HL-60 (cell line): ENCODE measurements at regions not wholly inside any gene's neighbourhood (a gene's known extent, or its start where the extent isn't known, plus 50 kb on each side); places are given as distances from the start of the nearest gene placed in this dataset.

ENCODE experiments used
- DNase-seq, 2 experiments: peaks; one replicate each; pipeline ENCODE4 v3.0.0-alpha.2; 2010 to 2020; ENCODE audit warnings: low read depth in 1 of 2, low spot score in 1 of 2
- H3K27ac ChIP-seq: fragments of 250-450 bp; sonication (Bioruptor Pico); replicated peaks from 2 replicates; pipeline ENCODE4 v1.5.1; 2020; ENCODE audit warnings: mild to moderate bottlenecking, moderate library complexity
- H3K27me3 ChIP-seq: fragments of 250-450 bp; sonication (Bioruptor Pico); 2 replicates; pipeline ENCODE4 v1.5.1; 2021; ENCODE audit warnings: mild to moderate bottlenecking, moderate library complexity; ENCODE audit not compliant: insufficient read depth, poor library complexity, severe bottlenecking
- H3K4me3 ChIP-seq: replicated peaks from 2 replicates; pipeline ENCODE4 v1.5.1; 2011; ENCODE audit warnings: mild to moderate bottlenecking, control low read depth, low read length; ENCODE audit not compliant: insufficient read depth
- CTCF ChIP-seq: IDR thresholded peaks from one replicate; pipeline ENCODE4 v1.5.1; 2011; ENCODE audit warnings: low read length, control low read depth, inconsistent platforms; ENCODE audit not compliant: insufficient read depth
- GABPA ChIP-seq: IDR thresholded peaks from 2 replicates; pipeline ENCODE4 v1.6.1; 2012; ENCODE audit warnings: low read depth
- POLR2AphosphoS5 ChIP-seq: IDR thresholded peaks from 2 replicates; pipeline ENCODE4 v1.6.1; 2012; ENCODE audit warnings: low read depth
- SPI1 ChIP-seq: IDR thresholded peaks from 2 replicates; pipeline ENCODE4 v1.6.1; 2012; ENCODE audit warnings: low read depth, mild to moderate bottlenecking, borderline replicate concordance
- TF ChIP-seq, protein P1 (sequence below): IDR thresholded peaks from 2 replicates; pipeline ENCODE4 v1.6.1; 2012; ENCODE audit warnings: low read depth; ENCODE audit not compliant: insufficient replicate concordance

- H3K27me3 ChIP-seq: no peaks in the 10 kb centered on the region
- no peak overlapping the region for H3K4me3 ChIP-seq
- DNase-seq: no peak
- TF ChIP-seq GABPA: no peak
- no peak for TF ChIP-seq CTCF
- TF ChIP-seq, protein P1, sequence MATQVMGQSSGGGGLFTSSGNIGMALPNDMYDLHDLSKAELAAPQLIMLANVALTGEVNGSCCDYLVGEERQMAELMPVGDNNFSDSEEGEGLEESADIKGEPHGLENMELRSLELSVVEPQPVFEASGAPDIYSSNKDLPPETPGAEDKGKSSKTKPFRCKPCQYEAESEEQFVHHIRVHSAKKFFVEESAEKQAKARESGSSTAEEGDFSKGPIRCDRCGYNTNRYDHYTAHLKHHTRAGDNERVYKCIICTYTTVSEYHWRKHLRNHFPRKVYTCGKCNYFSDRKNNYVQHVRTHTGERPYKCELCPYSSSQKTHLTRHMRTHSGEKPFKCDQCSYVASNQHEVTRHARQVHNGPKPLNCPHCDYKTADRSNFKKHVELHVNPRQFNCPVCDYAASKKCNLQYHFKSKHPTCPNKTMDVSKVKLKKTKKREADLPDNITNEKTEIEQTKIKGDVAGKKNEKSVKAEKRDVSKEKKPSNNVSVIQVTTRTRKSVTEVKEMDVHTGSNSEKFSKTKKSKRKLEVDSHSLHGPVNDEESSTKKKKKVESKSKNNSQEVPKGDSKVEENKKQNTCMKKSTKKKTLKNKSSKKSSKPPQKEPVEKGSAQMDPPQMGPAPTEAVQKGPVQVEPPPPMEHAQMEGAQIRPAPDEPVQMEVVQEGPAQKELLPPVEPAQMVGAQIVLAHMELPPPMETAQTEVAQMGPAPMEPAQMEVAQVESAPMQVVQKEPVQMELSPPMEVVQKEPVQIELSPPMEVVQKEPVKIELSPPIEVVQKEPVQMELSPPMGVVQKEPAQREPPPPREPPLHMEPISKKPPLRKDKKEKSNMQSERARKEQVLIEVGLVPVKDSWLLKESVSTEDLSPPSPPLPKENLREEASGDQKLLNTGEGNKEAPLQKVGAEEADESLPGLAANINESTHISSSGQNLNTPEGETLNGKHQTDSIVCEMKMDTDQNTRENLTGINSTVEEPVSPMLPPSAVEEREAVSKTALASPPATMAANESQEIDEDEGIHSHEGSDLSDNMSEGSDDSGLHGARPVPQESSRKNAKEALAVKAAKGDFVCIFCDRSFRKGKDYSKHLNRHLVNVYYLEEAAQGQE: no peak
- no peak for TF ChIP-seq POLR2AphosphoS5
- TF ChIP-seq SPI1: no peak
- H3K27ac ChIP-seq: no peak overlapping the region
Measured at GRCh38 chr6:12408752-12409151, 118.6 kb downstream of the EDN1 start.

- Histone ChIP-seq H3K27me3 (no peaks in the 10 kb centered on the region), H3K4me3 (no peak overlapping the region), H3K27ac (no peak overlapping the region)
- DNase-seq: no peak
- TF ChIP-seq SPI1: no peak
- no peak for TF ChIP-seq POLR2AphosphoS5
- no peak for TF ChIP-seq GABPA
- TF ChIP-seq, protein P1: no peak
- TF ChIP-seq CTCF: no peak
Measured at GRCh38 chr6:12410946-12411345, 120.8 kb downstream of the EDN1 start.

DNA sequence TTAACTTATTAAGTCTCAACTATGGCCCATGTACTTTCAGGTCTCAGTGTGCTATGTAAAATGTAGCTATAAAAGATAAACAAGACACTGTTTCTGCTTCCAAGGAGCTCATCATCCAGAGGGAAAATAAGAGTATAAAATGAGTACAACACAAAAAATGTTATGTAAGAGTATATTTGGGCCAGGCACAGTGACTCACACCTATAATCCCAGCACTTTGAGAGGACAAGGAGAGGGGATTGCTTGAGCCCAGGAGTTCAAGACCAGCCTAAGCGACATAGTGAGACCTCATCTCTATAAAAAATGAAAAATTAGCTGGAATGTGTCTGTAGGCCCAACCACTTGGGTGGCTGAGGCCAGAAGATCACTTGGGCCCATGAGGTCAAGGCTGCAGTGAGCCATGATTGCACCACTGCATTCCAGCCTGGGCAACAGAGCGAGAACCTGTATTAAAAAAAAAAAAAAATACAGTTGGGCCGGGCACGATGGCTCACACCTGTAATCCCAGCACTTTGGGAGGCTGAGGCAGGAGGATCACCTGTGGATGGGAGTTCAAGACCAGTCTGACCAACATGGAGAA is 124.0 kb downstream of the EDN1 start:
- H3K27me3 ChIP-seq: peaks cover 2% of the 10 kb centered on the region
- no peak overlapping the region for H3K4me3 ChIP-seq
- DNase-seq: no peak
- no peak overlapping the region for H3K27ac ChIP-seq
- TF ChIP-seq SPI1: no peak
- TF ChIP-seq CTCF: no peak
- no peak for TF ChIP-seq GABPA
- TF ChIP-seq, protein P1: no peak
- no peak for TF ChIP-seq POLR2AphosphoS5
